GM19468 (cell line): ENCODE measurements at regions not wholly inside any gene's neighbourhood (a gene's known extent, or its start where the extent isn't known, plus 50 kb on each side); places are given as distances from the start of the nearest gene placed in this dataset.
"Not testable (repeated sequence)": the region's sequence is repeated elsewhere in the genome, so short reads cannot be mapped to it uniquely, and the experiment has no call there.

Source experiments
- ATAC-seq: cut with Tn5 transposase; IDR thresholded peaks from one replicate; pipeline ENCODE4 v1.9.1; 2021; ENCODE audit warnings: mild to moderate bottlenecking, moderate library complexity, moderate number of reproducible peaks; ENCODE audit not compliant: unreplicated experiment; ENCODE audit errors: extremely low read depth

DNA sequence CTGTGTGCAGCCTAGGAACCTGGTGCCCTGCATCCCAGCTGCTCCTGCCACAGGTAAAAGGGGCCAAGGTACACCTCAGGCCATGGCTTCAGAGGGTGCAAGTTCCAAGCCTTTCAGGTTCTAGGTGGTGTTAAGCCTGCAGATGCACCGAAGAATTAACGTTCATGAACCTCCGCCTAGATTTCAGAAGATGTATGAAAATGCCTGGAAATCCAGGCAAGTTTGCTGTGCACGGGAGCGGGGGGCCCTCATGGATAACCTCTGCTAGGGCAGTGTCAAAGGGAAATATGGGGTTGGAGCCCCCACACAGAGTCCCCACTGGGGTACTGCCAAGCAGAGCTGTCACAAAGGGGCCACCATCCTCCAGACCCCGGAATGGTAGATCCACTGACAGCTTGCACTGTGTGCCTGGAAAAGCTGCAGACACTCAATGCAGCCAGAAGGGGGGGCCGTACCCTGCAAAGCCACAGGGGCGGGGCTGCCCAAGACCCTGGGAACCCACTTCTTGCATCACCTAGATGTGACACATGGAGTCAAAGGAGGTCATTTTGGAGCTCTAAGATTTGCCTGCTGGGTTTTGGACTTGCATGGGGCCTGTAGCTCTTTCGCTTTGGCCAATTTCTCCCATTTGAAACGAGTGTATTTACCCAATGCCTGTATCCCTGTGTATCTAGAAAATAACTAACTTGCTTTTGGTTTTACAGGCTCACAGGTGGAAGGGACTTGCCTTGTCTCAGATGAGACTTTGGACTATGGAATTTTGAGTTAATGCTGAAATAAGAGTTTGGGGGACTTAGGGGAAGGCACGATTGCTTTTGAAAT, 145.2 kb upstream of the C1QTNF3 start:
- not testable (repeated sequence) for ATAC-seq

DNA sequence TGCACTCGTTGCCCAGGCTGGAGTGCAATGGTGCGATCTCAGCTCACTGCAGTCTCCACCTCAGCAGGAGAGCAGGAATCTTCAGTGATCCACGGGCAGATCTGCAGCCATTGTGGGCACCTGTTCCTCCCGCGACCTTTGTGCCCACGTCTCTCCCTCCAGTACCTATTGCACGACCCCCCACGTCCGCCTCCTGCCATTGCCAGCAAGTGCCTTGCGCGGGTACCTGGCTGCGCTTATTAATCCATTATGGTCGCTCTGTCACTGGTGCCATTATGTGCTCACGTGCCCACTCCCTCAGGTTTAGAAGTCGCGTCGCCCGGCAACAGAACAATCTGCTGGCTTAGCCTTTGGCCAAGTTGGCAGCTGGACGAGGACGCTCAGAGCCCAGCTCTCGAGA, 146.2 kb upstream of the C1QTNF3 start:
- ATAC-seq: not testable (repeated sequence)

DNA sequence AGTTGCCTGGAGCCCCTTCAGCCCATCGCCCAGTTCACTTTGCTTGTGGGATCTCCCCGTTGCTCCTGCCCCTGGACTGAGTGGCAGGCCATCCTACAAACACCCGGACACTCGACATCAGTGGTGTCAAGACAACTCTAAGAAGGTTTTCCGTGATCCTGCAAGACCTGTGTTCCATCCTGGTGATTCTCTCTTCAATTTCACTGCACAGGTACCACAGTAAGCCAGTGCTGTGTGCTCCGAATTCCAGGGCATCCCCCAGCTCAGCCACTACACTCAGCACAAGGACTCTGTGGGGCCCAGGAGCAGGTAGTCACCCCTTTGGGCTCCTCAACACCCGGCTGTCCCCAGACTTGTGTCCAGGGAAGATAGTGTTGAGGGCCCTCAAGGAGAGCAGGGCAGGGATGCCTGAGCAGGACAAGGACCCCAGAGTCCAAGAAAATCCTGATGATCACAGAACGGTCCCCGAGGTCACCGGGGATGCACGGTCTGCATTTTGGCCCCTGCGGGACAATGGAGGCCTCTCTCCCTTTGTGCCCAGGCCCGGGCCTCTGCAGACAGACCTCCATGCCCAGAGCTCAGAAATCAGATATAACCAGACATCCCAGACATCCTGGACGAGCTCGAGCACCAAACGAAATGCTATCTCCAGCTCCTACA, 146.9 kb upstream of the C1QTNF3 start:
- not testable (repeated sequence) for ATAC-seq

DNA sequence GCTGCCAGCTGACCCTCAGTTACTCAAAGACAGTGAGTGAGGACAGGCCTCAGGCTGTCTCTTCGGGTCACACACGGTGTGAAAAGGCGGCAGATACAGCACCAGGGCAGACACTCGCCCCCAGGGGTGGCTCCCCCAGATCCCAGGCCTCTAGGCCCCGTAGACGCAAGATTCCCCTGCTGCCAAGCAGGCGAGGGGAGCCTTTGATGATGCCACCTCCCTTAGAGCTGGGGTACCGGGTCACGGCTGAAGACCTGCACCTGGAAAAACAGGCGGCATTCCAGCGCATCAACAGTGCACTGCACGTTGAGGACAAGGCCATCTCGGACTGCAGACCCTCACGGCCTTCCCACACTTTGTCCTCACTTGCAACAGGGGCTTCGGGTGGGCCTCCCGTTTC, 147.5 kb upstream of the C1QTNF3 start:
- ATAC-seq: not testable (repeated sequence)

DNA sequence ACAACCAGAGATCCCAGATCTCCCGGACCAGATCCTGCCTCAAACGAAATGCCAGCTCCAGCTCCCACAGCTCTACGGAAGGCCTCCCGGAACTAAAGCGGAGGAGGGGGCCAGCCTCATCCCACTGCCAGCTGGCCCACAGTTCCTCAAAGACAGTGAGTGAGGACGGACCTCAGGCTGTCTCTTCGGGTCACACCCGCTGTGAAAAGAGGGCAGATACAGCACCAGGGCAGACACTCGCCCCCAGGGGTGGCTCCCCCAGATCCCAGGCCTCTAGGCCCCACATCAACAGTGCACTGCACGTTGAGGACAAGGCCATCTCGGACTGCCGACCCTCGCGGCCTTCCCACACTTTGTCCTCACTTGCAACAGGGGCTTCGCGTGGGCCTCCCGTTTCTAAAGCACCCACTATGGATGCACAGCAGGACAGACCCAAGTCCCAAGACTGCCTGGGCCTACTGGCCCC, 148.3 kb upstream of the C1QTNF3 start:
- ATAC-seq: not testable (repeated sequence)

DNA sequence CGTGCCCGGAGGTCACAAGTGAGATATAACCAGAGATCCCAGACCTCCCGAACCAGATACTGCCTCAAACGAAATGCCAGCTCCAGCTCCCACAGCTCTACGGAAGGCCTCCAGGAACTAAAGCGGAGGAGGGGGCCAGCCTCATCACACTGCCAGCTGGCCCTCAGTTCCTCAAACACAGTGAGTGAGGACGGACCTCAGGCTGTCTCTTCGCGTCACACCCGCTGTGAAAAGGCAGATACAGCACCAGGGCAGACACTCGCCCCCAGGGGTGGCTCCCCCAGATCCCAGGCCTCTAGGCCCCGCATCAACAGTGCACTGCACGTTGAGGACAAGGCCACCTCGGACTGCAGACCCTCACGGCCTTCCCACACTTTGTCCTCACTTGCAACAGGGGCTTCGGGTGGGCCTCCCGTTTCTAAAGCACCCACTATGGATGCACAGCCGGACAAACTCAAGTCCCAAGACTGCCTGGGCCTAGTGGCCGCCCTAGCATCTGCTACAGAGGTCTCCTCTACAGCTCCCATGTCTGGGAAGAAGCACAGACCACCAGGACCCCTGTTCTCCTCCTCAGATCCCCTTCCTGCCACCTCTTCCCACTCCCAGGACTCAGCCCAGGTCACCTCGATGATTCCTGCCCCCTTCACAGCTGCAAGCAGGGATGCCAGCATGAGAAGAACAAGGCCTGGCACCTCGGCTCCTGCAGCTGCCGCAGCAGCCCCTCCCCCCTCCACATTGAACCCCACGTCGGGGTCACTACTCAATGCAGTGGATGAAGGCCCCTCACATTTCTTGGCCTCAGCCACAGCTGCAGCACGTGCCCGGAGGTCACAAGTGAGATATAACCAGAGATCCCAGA, 149.3 kb upstream of the C1QTNF3 start:
- not testable (repeated sequence) for ATAC-seq

DNA sequence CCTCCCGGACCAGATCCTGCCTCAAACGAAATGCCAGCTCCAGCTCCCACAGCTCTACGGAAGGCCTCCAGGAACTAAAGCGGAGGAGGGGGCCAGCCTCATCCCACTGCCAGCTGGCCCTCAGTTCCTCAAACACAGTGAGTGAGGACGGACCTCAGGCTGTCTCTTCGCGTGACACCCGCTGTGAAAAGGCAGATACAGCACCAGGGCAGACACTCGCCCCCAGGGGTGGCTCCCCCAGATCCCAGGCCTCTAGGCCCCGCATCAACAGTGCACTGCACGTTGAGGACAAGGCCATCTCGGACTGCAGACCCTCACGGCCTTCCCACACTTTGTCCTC, 149.9 kb upstream of the C1QTNF3 start:
- ATAC-seq: not testable (repeated sequence)

DNA sequence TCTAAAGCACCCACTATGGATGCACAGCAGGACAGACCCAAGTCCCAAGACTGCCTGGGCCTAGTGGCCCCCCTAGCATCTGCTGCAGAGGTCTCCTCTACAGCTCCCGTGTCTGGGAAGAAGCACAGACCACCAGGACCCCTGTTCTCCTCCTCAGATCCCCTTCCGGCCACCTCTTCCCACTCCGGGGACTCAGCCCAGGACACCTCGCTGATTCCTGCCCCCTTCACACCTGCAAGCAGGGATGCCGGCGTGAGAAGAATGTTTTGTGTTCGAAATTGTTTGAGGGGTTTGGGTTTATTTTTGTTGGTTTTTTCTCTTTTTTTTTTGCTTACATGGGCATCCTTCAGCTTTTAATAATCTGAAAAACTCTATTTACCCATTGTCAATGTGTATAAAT, 150.3 kb upstream of the C1QTNF3 start:
- not testable (repeated sequence) for ATAC-seq

DNA sequence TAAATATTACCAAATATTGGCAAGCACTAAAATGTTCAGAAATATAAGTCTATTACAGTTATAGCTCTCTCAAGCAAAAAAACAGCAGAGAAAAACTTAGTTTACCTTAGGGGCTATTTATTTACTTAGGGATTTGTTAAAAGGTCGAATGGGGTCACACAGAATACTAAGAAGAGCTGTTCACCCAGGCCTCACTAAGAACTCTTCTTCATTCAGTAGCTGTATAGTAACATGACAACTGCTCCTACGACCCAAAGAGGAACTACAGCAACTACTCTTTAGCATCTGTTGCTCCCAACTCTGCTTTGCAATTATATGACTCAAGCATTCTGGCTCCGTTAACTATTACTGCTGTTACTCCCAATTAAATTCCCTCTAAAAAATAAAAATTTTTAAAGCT, 150.8 kb upstream of the C1QTNF3 start:
- not testable (repeated sequence) for ATAC-seq

DNA sequence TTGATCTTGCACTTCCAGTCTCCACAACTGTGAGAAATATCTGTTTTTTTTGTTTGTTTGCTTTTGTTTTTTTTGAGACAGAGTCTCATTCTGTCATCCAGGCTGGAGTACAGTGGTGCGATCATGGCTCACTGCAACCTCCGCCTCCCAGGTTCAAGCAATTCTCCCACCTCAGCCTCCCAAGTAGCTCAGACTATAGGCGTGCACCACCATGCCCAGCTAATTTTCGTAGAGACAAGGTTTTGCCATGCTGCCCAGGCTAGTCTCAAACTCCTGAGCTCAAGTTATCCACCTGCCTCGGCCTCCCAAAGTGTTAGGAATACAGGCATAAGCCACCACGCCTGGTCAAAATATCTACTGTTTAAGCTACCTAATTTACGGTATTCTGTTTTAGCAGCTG, 153.1 kb upstream of the C1QTNF3 start:
- not testable (repeated sequence) for ATAC-seq

DNA sequence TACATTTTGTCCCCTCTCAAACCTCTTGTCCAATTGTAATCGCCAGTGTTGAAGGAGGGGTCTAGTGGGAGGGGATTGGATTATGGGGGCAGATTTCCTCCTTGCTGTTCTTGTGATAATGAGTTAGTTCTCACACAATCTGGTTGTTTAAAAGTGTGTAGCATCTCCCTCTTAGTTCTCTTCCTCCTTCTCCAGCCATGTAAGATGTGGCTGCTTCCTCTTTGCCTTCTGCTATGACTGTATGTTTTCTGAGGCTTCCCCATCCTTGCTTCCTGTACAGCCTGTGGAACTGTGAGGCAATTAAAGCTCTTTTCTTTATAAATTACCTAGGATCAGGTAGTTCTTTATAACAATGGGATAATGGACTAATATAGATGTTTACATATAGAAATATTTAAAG, 162.3 kb upstream of the C1QTNF3 start:
- not testable (repeated sequence) for ATAC-seq

DNA sequence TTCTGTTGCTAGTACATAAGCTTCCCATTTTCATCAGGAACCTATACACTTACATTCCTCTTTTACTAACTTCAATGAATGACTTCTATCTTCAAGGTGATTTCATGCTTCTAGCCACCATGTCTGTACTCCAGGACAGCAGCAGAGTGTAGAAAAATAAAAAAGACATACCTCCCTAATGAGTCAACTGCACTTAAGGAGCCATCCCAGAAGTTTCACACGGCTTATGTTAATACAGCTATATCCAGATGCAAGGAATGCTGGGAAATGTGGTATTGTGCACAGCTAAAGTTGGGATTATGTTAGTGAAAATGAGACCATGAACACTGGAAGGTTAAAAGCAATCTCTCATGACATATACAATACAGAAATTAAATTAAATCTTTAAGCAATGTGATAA, 174.4 kb upstream of the C1QTNF3 start:
- not testable (repeated sequence) for ATAC-seq

DNA sequence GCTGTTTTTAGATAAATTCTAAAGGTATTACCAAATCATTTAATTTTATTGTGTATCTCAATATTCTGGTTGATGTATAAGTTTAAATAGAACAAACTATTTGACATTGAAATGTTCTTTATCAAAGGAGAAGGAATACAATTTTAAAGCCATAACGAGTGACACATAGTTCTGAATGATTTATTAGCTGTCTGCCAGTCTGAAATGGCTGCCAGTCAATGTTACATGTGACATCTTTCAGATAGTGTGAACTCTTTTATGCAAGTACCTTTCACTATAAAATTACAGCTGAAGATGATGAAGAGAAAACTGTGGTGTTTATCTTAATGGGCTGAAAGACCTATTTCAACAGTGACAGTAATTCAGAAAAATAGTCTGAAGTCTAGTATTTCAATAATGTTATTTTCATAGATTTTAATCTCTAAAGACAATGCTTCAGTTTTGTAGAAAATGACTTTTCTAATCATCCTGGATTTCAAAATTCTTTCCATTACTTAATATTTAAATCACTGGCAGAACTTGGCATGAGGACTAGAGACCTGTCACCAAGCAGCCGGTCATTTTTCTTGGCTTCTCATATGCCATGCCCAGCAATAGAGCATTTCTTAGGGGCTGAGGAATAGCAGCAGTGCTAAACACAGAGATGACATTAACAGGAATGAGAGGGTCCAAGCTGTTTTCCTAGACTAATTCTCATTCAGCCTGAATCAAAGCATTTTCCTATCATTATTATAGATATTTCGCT, 178.5 kb upstream of the C1QTNF3 start:
- not testable (repeated sequence) for ATAC-seq

DNA sequence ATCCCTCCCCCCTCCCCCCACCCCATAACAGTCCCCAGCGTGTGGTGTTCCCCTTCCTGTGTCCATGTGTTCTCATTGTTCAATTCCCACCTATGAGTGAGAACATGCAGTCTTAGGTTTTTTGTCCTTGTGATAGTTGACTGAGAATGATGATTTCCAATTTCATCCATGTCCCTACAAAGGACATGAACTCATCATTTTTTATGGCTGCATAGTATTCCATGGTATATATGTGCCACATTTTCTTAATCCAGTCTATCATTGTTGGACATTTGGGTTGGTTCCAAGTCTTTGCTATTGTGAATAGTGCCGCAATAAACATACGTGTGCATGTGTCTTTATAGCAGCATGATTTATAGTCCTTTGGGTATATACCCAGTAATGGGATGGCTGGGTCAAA, 180.1 kb upstream of the C1QTNF3 start:
- ATAC-seq: not testable (repeated sequence)

DNA sequence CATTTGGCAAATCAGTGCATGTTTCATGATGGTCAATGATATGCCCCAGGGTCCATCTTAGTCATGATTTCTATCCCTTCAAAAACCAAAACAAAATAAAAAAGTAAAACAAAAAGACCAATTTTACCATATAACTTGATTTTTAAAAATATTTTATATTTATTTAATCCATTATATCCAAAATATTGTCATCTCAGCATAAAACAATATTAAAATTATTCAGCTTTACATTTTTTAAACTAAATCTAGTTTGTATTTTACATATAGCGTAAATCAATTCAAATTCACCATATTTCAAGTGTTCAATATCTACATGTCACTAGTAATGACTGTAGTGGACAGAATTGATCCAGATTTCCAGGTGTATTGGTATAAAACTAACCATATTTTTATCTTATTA, 187.4 kb upstream of the C1QTNF3 start:
- ATAC-seq: not testable (repeated sequence)

DNA sequence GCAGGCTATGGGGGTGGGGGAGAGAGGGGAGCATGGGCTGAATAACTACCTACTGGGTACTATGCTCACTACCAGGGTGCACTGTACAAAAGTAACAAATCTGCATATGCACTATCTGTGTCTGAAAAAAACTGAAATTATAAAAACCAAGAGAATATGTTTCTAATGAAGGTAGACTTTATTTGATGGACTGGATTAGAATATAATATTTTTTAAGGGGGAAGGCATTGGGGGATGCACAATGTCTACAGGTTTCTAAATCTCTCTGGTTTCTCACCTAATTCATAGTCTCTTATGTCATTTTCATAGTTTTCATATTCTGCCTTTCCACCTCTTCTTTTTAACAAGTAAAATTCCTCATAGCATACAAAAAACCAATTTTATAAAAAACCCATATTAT, 200.8 kb upstream of the C1QTNF3 start:
- ATAC-seq: not testable (repeated sequence)

DNA sequence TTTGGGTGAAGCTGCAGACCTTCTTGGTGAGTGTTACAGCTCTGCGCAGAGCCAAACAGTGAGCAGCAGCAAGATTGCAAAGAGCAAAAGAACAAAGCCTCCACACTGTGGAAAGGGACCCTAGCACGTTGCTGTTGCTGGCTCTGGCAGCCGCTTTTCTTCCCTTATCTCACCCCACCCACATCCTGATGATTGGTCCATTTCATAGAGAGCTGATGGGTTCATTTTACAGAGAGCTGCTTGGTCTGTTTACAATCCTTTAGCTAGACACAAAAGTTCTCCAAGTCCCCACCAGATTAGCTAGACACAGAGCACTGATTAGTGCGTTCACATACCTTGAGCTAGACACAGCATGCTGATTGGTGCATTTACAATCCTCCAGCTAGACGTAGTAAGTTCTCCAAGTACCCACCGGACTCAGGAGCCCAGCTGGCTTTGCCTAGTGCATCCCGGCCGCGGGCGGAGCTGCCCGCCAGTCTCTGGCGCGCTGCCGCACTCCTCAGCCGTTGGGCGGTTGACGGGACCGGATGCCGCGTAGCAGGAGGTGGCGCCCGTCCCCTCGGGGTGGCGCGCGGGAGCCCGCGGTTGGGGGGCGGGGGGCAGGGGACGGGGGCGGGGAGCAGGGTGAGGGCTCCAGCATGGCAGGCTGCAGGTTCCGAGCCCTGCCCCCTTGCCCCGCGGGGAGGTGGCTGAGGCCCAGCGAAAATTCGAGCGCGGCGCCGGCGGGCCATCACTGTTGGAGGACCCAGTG, 201.4 kb upstream of the C1QTNF3 start:
- ATAC-seq: not testable (repeated sequence)

DNA sequence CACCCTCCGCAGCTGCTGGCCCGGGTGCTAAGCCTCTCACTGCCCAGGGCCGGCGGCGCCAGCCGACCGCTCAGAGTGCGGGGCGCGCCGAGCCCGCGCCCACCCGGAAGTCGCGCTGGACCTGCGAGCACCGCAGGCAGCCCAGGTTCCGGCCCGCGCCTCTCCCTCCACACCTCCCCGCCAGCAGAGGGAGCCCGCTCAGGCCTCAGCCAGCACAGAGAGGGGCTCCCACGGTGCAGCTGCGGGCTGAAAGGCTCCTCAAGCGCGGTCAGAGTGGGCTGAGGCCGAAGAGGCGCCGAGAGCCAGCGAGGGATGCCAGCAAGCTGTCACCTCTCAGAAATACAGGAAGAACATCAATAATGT, 202.0 kb upstream of the C1QTNF3 start:
- not testable (repeated sequence) for ATAC-seq

DNA sequence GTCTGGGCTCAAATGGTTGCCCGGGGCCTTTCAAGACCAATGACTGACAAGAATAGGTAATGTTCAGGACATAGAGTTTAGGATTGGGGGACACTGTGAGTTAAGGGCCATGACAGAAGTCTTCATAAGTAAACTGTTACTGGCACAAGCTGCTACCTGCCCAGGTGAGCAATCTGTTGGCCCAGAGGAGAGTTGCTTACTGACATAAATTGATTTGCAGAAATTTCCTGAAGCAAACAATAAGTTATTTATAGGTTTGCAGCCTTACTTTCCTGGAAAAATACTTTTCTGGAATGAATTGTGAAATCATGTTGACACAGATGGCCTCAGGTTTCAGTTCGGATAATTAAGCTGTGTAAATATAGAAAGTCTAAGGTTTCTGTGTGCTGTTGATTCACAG, 202.8 kb upstream of the C1QTNF3 start:
- ATAC-seq: not testable (repeated sequence)
